IMR-90 (cell line): ENCODE measurements at regions not wholly inside any gene's neighbourhood (a gene's known extent, or its start where the extent isn't known, plus 50 kb on each side); places are given as distances from the start of the nearest gene placed in this dataset.

Source experiments
- BHLHE40 ChIP-seq: fragments of 150-350 bp; IDR thresholded peaks from 2 replicates; pipeline ENCODE4 v1.6.1; 2016; ENCODE audit warnings: mild to moderate bottlenecking, low read depth, low read length
- CTCF ChIP-seq: conservative IDR thresholded peaks from 2 replicates; pipeline ENCODE4 v1.5.1; 2012; ENCODE audit warnings: mild to moderate bottlenecking, low read depth, low read length, improper control_type of control experiment
- MXI1 ChIP-seq: IDR thresholded peaks from 2 replicates; pipeline ENCODE4 v1.6.1; 2012; ENCODE audit warnings: low read depth, mild to moderate bottlenecking, low read length, moderate library complexity, borderline replicate concordance
- POLR2A ChIP-seq: IDR thresholded peaks from 2 replicates; pipeline ENCODE4 v1.6.1; 2012; ENCODE audit warnings: mild to moderate bottlenecking, low read depth, low read length
- SMC3 ChIP-seq: fragments of 150-350 bp; IDR thresholded peaks from 2 replicates; pipeline ENCODE4 v1.6.1; 2016; ENCODE audit warnings: low read depth, mild to moderate bottlenecking, antibody characterized with exemption, low read length, moderate library complexity
- TF ChIP-seq, protein P1 (sequence below): fragments of 150-350 bp; IDR thresholded peaks from 2 replicates; pipeline ENCODE4 v1.6.1; 2017; ENCODE audit warnings: mild to moderate bottlenecking, antibody characterized with exemption, low read length, low read depth

DNA sequence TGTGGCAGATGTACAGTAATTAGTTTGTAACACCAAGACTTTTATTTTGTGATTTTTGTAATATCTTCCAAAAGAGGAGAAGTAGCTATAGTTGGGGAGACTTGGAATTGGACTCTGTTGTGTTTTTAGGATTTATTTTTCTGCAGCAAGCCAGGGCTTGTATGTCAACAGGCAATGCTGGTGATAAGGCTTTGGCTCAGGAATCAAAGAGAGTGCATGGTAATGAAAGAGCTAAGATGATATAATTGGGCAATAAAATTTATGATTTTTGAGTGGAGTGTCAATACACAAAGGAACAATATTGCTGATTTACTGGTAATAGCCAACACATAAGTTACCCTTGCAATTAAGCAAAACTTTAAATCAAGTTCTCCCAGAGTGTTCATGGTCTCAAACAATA lies 452.9 kb downstream of the TMEM135 start:
- TF ChIP-seq CTCF: no peak
- no peak for TF ChIP-seq POLR2A
- TF ChIP-seq BHLHE40: no peak
- TF ChIP-seq, protein P1, sequence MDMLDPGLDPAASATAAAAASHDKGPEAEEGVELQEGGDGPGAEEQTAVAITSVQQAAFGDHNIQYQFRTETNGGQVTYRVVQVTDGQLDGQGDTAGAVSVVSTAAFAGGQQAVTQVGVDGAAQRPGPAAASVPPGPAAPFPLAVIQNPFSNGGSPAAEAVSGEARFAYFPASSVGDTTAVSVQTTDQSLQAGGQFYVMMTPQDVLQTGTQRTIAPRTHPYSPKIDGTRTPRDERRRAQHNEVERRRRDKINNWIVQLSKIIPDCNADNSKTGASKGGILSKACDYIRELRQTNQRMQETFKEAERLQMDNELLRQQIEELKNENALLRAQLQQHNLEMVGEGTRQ: no peak
- TF ChIP-seq SMC3: no peak
- no peak for TF ChIP-seq MXI1
